HG03520 (cell line): ENCODE measurements at regions not wholly inside any gene's neighbourhood (a gene's known extent, or its start where the extent isn't known, plus 50 kb on each side); places are given as distances from the start of the nearest gene placed in this dataset.

Experiments used
- ATAC-seq: cut with Tn5 transposase; IDR thresholded peaks from one replicate; pipeline ENCODE4 v1.9.1; 2021; ENCODE audit warnings: mild to moderate bottlenecking, moderate library complexity; ENCODE audit not compliant: unreplicated experiment

- ATAC-seq: no peak
Observed at GRCh38 chr11:87440076-87440770, 402.5 kb downstream of the TMEM135 start.

- no peak for ATAC-seq
Observed at GRCh38 chr11:87438416-87438815, 400.7 kb downstream of the TMEM135 start.

GRCh38 chr11:87437844-87438223 lies 400.1 kb downstream of the TMEM135 start:
- no peak for ATAC-seq

GRCh38 chr11:87437133-87437843 lies 399.6 kb downstream of the TMEM135 start:
- no peak for ATAC-seq

- ATAC-seq: no peak
Observed at GRCh38 chr11:87432022-87432421, 394.3 kb downstream of the TMEM135 start.

- ATAC-seq: no peak
Observed at GRCh38 chr11:87431392-87431791, 393.7 kb downstream of the TMEM135 start.

GRCh38 chr11:87430821-87431220 lies 393.1 kb downstream of the TMEM135 start:
- ATAC-seq: no peak

- no peak for ATAC-seq
Observed at GRCh38 chr11:87429996-87430395, 392.3 kb downstream of the TMEM135 start.

GRCh38 chr11:87428266-87428665 lies 390.5 kb downstream of the TMEM135 start:
- no peak for ATAC-seq

GRCh38 chr11:87425943-87426342 lies 388.2 kb downstream of the TMEM135 start:
- no peak for ATAC-seq

- no peak for ATAC-seq
Observed at GRCh38 chr11:87425391-87425790, 387.7 kb downstream of the TMEM135 start.

- ATAC-seq: no peak
Observed at GRCh38 chr11:87423161-87423560, 385.4 kb downstream of the TMEM135 start.

GRCh38 chr11:87422566-87422965 lies 384.8 kb downstream of the TMEM135 start:
- no peak for ATAC-seq

- ATAC-seq: peak; percentile 81
Observed at GRCh38 chr11:87421422-87421821, 383.7 kb downstream of the TMEM135 start.

- ATAC-seq: no peak
Observed at GRCh38 chr11:87417951-87418350, 380.2 kb downstream of the TMEM135 start.

- no peak for ATAC-seq
Observed at GRCh38 chr11:87405843-87406242, 368.1 kb downstream of the TMEM135 start.

- ATAC-seq: no peak
Observed at GRCh38 chr11:87405356-87405755, 367.6 kb downstream of the TMEM135 start.

GRCh38 chr11:87401653-87402052 lies 363.9 kb downstream of the TMEM135 start:
- no peak for ATAC-seq

GRCh38 chr11:87399341-87399740 lies 361.6 kb downstream of the TMEM135 start:
- ATAC-seq: no peak

- no peak for ATAC-seq
Observed at GRCh38 chr11:87398931-87399330, 361.2 kb downstream of the TMEM135 start.

- no peak for ATAC-seq
Observed at GRCh38 chr11:87397011-87397865, 359.5 kb downstream of the TMEM135 start.

GRCh38 chr11:87394924-87395323 lies 357.2 kb downstream of the TMEM135 start:
- ATAC-seq: no peak
